Heart left ventricle (tissue), 16 donors: ENCODE measurements at regions not wholly inside any gene's neighbourhood (a gene's known extent, or its start where the extent isn't known, plus 50 kb on each side); places are given as distances from the start of the nearest gene placed in this dataset.
"Not testable (repeated sequence)": the region's sequence is repeated elsewhere in the genome, so short reads cannot be mapped to it uniquely, and the experiment has no call there.

Source experiments
- ATAC-seq, 4 donors: fragments of 200-7000 bp; cut with Tn5 transposase; one replicate each; pipeline ENCODE4 v1.9.1; 2020 to 2022; ENCODE audit warnings: moderate library complexity in 4 of 4, mild to moderate bottlenecking in 3 of 4, moderate number of reproducible peaks in 1 of 4
- DNase-seq, 5 donors: peaks; one replicate each; pipeline ENCODE4 v3.0.0-alpha.2; 2020
- H3K27ac ChIP-seq, 12 donors: fragments of 200-600 bp; sonication (generic) in 4 of 12; one replicate each; pipeline versions ENCODE4 v1.5.0 to v1.8.0; 2016 to 2022; ENCODE audit warnings: mild to moderate bottlenecking in 2 of 12
- H3K27me3 ChIP-seq, 9 donors: fragments of 200-600 bp; sonication (generic) in 2 of 9; one replicate each; pipeline versions ENCODE4 v1.5.1 to v1.8.0; 2016 to 2022; ENCODE audit warnings: mild to moderate bottlenecking in 3 of 9
- H3K36me3 ChIP-seq, 9 donors: fragments of 200-600 bp; sonication (generic) in 2 of 9; one replicate each; pipeline versions ENCODE4 v1.5.0 to v1.8.0; 2018 to 2022; ENCODE audit warnings: mild to moderate bottlenecking in 2 of 9
- H3K4me1 ChIP-seq, 12 donors: fragments of 200-600 bp; sonication (generic) in 4 of 12; one replicate each; pipeline versions ENCODE4 v1.5.0 to v1.8.0; 2016 to 2022; ENCODE audit warnings: mild to moderate bottlenecking in 3 of 12
- H3K4me3 ChIP-seq, 12 donors: fragments of 200-600 bp; sonication (generic) in 4 of 12; one replicate each; pipeline versions ENCODE4 v1.5.0 to v1.8.0; 2017 to 2022; ENCODE audit warnings: mild to moderate bottlenecking in 9 of 12, moderate library complexity in 4 of 12
- H3K9me3 ChIP-seq, 12 donors: fragments of 200-600 bp; sonication (generic) in 4 of 12; one replicate each; pipeline versions ENCODE4 v1.5.0 to v1.8.0; 2016 to 2022; ENCODE audit warnings: mild to moderate bottlenecking in 1 of 12
- POLR2A ChIP-seq, 2 donors: fragments of 450-650 bp; IDR thresholded peaks; one replicate each; pipeline ENCODE4 v1.6.1; 2017; ENCODE audit warnings: antibody characterized with exemption in 2 of 2, mild to moderate bottlenecking in 2 of 2, moderate library complexity in 2 of 2
- WGBS, 4 donors: extraction: QIAGEN DNeasy Blood & Tissue Kit in 2 of 4; methylation state at CpG; one replicate each; pipeline versions ENCODE4 v1.1.5 to v1.1.7; 2013 to 2018; 5-methylcytosine and 5-hydroxymethylcytosine counted together
- intact Hi-C, 10 donors: fragments of 100-400 bp; cut with DNase I; formaldehyde crosslinking; loops; one replicate each; pipeline versions ENCODE4 v1.11.1 to v1.14.2; 2022
- TF ChIP-seq, protein P1 (sequence below), 12 donors: fragments of 200-600 bp; sonication (generic) in 4 of 12; IDR thresholded peaks; one replicate each; pipeline versions ENCODE4 v1.5.0 to v1.8.0; 2018 to 2022; ENCODE audit warnings: antibody characterized with exemption in 12 of 12, mild to moderate bottlenecking in 5 of 12
- donor health status: ischemic (EF 13 %, LVEDD 7.1; RV severe dilation, severe dysfunction).
- donor health status: healthy with polysubstance abuse.
- donor health status: DM: no; HTN: yes; CAD: no.
- donor health status: DM: no; HTN: no; CAD: no.
- donor health status: ischemic (EF 25% LVEDD 6.9; RV normal size, moderate dysfunction).
- donor health status: ischemic (EF 25% LVEDD 5.7; RV mildly dilated, moderate dysfunction).
- donor health status: healthy.
- donor health status: DM: yes; HTN: yes; CAD: no.
- donor health status: ischemic (EF 35%, LVEDD 5.7; RV mildly dilated, moderate dysfunction).
- donor health status: nonischemic (EF 11% LVEDD 7.7; RV severe dilation, severe dysfunction).
- donor health status: DM: yes; HTN: yes; CAD: no.
- donor health status: PGD.
- donor health status: ischemic (EF 29% LVEDD 5.4; RV normal size, mild dysfunction).
- donor health status: nonischemic (EF 23%, LVEDD 6.1; RV moderate dilation, normal function).

DNA sequence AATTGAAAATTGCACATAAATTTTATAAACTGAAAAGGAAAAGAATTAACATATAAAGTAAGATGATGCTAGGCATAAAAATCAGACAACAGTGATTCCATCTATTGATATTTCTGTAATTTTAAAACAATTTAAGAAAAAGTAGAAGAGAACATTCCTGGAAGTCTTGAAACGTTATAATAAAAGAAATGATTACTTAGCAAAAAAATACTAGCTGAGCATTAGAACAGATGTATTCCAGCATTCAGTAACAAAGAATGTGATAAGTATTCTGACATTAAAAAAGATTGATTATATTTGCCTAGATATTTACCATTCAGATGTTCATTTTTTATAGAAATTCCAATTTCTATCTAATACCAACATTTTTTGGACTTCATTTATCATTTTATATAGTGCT is 120.1 kb upstream of the PPP1R9A start:
- WGBS, 4 donors = 47 to 73% (median 60%) methylated on average over 1 of the region's 1 CpG
- Histone ChIP-seq H3K27ac (no peak overlapping the region), H3K9me3 (peaks cover 0 to 14% (median 0%) of the 10 kb centered on the region in 12 donors), H3K36me3 (no peaks in the 10 kb centered on the region), H3K4me1 (no peaks in the 10 kb centered on the region), H3K4me3 (no peak overlapping the region), H3K27me3 (peaks cover 0 to 3% (median 0%) of the 10 kb centered on the region in 9 donors)
- intact Hi-C loops = no loop called here
- no peak for ATAC-seq
- no peak for TF ChIP-seq POLR2A (IDR thresholded peaks at IDR 0.05)
- TF ChIP-seq, protein P1, sequence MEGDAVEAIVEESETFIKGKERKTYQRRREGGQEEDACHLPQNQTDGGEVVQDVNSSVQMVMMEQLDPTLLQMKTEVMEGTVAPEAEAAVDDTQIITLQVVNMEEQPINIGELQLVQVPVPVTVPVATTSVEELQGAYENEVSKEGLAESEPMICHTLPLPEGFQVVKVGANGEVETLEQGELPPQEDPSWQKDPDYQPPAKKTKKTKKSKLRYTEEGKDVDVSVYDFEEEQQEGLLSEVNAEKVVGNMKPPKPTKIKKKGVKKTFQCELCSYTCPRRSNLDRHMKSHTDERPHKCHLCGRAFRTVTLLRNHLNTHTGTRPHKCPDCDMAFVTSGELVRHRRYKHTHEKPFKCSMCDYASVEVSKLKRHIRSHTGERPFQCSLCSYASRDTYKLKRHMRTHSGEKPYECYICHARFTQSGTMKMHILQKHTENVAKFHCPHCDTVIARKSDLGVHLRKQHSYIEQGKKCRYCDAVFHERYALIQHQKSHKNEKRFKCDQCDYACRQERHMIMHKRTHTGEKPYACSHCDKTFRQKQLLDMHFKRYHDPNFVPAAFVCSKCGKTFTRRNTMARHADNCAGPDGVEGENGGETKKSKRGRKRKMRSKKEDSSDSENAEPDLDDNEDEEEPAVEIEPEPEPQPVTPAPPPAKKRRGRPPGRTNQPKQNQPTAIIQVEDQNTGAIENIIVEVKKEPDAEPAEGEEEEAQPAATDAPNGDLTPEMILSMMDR (IDR thresholded peaks at IDR 0.05) = no peak
- no peak for DNase-seq

DNA sequence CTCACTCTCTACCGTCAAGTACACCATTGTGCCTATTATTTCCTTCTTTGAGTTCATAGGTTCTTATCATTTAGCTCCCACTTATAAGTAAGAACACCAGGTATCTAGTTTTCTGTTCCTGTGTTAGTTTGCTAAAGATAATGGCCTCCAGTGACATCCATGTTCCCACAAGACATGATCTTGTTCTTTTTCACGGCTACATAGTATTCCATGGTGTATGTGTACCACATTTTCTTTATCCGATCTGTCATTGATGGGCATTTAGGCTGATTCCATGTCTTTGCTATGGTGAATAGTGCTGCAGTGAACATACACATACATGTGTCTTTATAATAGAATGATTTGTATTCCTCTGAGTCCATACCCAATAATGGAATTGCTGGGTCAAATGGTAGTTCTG is 119.0 kb upstream of the PPP1R9A start:
- 87 to 93% (median 90%) methylated on average over 3 of the region's 3 CpGs for WGBS, 4 donors
- H3K4me3 ChIP-seq, H3K4me1 ChIP-seq, H3K27me3 ChIP-seq, H3K36me3 ChIP-seq, intact Hi-C loops, H3K27ac ChIP-seq, DNase-seq, ATAC-seq: not testable (repeated sequence)
- H3K9me3 ChIP-seq = peaks cover 0 to 14% (median 0%) of the 10 kb centered on the region in 12 donors

DNA sequence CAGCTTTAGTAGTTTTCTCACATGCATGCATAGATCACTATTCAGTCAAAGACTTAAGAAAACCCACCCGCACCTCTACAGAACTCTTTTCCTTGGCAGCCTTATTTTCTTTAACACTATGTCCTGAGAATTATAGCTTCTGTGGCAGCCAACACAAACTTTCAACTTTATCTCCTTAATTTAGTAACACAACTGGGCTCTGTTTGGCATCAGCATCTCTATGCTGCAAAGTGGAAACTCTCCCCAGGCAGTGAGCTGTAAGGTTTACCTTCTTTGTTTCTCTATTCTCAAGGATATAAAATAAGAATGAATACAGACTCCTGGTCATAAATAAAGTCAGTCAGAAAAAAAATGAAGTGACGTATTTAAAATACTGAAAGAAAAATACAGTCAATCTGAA is 115.2 kb upstream of the PPP1R9A start:
- Histone ChIP-seq H3K9me3 (peaks cover 0 to 8% (median 0%) of the 10 kb centered on the region in 12 donors), H3K27ac (no peak overlapping the region), H3K4me3 (no peak overlapping the region), H3K4me1 (no peaks in the 10 kb centered on the region), H3K27me3 (peaks cover 0 to 3% (median 0%) of the 10 kb centered on the region in 9 donors), H3K36me3 (no peaks in the 10 kb centered on the region)
- TF ChIP-seq, protein P1 (IDR thresholded peaks at IDR 0.05) = no peak
- TF ChIP-seq POLR2A (IDR thresholded peaks at IDR 0.05) = no peak
- no peak for DNase-seq
- intact Hi-C loops = no loop called here
- ATAC-seq = no peak
- WGBS, 4 donors = 77 to 84% (median 80%) methylated on average over 2 of the region's 2 CpGs

DNA sequence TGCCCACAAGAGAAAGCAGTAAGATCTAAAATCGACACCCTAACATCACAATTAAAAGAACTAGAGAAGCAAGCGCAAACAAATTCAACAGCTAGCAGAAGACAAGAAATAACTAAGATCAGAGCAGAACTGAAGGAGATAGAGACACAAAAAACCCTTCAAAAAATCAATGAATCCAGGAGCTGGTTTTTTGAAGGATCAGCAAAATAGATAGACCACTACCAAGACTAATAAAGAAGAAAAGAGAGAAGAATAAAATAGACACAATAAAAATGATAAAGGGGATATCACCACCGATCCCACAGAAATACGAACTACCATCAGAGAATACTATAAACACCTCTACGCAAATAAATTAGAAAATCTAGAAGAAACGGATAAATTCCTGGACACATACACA is 110.0 kb upstream of the PPP1R9A start:
- H3K9me3 ChIP-seq, H3K27me3 ChIP-seq, intact Hi-C loops, DNase-seq, H3K4me1 ChIP-seq, H3K36me3 ChIP-seq, H3K4me3 ChIP-seq, H3K27ac ChIP-seq, ATAC-seq: not testable (repeated sequence)
- 90 to 97% (median 92%) methylated on average over 6 of the region's 6 CpGs for WGBS, 4 donors

DNA sequence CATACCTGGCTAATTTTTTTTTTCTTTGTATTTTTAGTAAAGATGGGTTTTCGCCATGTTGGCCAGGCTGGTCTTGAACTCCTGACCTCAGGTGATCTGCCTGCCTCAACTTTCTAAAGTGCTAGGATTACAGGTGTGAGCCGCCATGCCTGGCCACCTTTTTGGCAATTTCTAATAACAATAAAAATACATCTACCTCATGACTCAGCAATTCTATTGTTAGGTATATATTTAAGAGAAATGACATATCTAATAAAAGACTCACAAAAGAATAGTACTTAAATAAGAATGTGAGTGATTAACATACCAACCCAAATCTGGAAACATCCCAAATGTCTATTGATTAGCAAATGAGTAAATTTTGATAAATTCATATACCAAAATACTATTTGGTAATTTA is 103.6 kb upstream of the PPP1R9A start:
- DNase-seq (no peak), ATAC-seq (no peak)
- 84 to 99% (median 95%) methylated on average over 2 of the region's 2 CpGs for WGBS, 4 donors
- Histone ChIP-seq H3K36me3 (no peaks in the 10 kb centered on the region), H3K27me3 (no peaks in the 10 kb centered on the region), H3K4me3 (no peak overlapping the region), H3K9me3 (peaks cover 0 to 5% (median 0%) of the 10 kb centered on the region in 12 donors), H3K27ac (no peak overlapping the region), H3K4me1 (no peaks in the 10 kb centered on the region)
- TF ChIP-seq POLR2A (IDR thresholded peaks at IDR 0.05) = no peak
- TF ChIP-seq, protein P1 (IDR thresholded peaks at IDR 0.05) = no peak
- intact Hi-C loops = no loop called here

DNA sequence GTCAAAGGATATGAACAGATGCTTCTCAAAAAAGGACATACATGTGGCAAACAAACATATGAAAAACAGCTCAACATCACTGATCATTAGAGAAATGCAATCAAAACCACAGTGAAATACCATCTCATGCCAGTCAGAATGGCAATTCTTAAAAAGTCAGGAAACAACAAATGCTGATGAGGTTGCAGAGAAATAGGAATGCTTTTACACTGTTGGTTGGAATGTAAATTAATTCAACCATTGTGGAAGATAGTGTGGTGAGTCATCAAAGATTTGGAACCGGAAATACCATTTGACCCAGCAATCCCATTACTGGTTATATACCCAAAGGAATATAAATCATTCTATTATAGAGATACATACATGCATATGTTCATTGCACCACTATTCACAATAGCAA is 98.7 kb upstream of the PPP1R9A start:
- H3K27me3 ChIP-seq, ATAC-seq, DNase-seq, H3K9me3 ChIP-seq, H3K27ac ChIP-seq, H3K4me1 ChIP-seq, H3K4me3 ChIP-seq, H3K36me3 ChIP-seq, intact Hi-C loops: not testable (repeated sequence)
- 72 to 82% (median 78%) methylated on average over 1 of the region's 1 CpG for WGBS, 4 donors
